Fibroblast of pulmonary artery (primary cell): ENCODE measurements at regions not wholly inside any gene's neighbourhood (a gene's known extent, or its start where the extent isn't known, plus 50 kb on each side); places are given as distances from the start of the nearest gene placed in this dataset.

Source experiments
- DNase-seq: peaks from one replicate; pipeline ENCODE4 v3.0.0-alpha.2; 2010; ENCODE audit warnings: low read depth
- H3K4me3 ChIP-seq: replicated peaks from 2 replicates; pipeline ENCODE4 v1.5.1; 2011; ENCODE audit warnings: low read depth, mild to moderate bottlenecking, control low read depth, low read length, moderate library complexity
- CTCF ChIP-seq: IDR thresholded peaks from 2 replicates; pipeline ENCODE4 v1.5.1; 2011; ENCODE audit warnings: mild to moderate bottlenecking, control low read depth, low read length, inconsistent platforms; ENCODE audit errors: missing control alignments

GRCh38 chr3:124411728-124412127, 318.5 kb upstream of the UMPS start:
- H3K4me3 ChIP-seq: no peak overlapping the region
- TF ChIP-seq CTCF: no peak
- DNase-seq: no peak

DNA sequence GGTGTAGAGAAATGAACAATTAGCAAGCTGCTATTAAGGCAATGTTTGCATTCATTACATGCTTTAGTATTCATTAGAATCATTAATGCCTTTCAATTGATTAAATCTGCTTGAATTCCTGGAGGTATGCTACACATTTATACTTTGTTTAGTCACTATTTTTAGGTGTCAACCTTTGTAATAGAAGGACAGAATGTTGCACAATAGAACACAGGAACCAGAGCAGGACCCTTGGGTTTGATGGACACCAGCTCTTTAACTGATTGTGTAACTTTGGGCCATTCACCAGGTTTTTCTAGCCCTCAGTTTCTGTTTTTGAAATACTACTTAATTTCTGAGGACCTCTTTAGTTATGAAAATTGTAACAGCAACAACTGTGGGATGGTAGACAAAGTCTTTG, 317.6 kb upstream of the UMPS start:
- no peak overlapping the region for H3K4me3 ChIP-seq
- DNase-seq: no peak
- no peak for TF ChIP-seq CTCF

DNA sequence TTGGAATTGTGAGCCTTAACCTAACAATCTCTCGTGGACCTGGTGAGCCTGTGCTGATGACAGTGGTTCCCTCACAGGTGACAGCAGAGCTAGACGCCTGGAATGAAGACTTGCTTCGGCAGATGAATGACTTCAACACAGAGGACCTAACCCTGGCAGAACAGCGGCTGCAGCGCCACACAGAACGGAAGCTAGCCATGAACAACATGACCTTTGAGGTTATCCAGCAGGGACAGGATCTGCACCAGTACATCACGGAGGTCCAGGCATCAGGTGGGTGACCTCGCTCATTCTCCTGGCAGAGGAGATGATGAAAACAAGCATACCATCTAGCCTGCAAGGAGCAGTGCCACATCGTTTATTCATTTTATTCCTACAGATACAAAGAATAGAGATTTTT, 316.9 kb upstream of the UMPS start:
- H3K4me3 ChIP-seq: no peak overlapping the region
- no peak for TF ChIP-seq CTCF
- no peak for DNase-seq

- TF ChIP-seq CTCF: no peak
- no peak for DNase-seq
- no peak overlapping the region for H3K4me3 ChIP-seq
These were observed 316.2 kb upstream of the UMPS start for GRCh38 chr3:124413989-124414598.

GRCh38 chr3:124415446-124415960, 314.7 kb upstream of the UMPS start:
- DNase-seq: no peak
- TF ChIP-seq CTCF: no peak
- no peak overlapping the region for H3K4me3 ChIP-seq

- H3K4me3 ChIP-seq: no peak overlapping the region
- no peak for DNase-seq
- no peak for TF ChIP-seq CTCF
These were observed 310.9 kb upstream of the UMPS start for GRCh38 chr3:124419303-124419702.

GRCh38 chr3:124420392-124420791, 309.9 kb upstream of the UMPS start:
- H3K4me3 ChIP-seq: no peak overlapping the region
- no peak for DNase-seq
- TF ChIP-seq CTCF: no peak
